SHP77 (cell line): ENCODE measurements at regions not wholly inside any gene's neighbourhood (a gene's known extent, or its start where the extent isn't known, plus 50 kb on each side); places are given as distances from the start of the nearest gene placed in this dataset.
"Not testable (repeated sequence)": the region's sequence is repeated elsewhere in the genome, so short reads cannot be mapped to it uniquely, and the experiment has no call there.

Source experiments
- DNase-seq, 2 experiments: peaks; one replicate each; lab custom pipeline; 2025; lab: John Stamatoyannopoulos, UW

DNA sequence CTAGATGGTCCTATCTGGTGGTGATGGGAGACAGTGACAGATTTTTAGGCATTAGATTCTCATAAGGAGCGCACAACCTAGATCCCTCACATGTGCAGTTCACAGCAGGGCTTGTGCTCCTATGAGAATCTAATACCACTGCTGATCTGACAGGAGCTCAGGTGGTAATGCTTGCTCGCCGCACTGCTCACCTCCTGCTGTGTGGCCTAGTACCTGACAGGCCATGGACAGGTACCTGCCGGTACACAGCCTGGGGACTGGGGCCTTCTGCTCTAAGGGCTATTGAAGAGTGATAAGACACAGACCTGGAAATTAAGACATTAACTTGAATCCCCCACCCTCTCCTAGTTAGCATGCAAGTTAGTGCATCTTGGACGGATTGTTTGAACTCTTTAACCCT, 64.4 kb downstream of the KLRB1 start:
- not testable (repeated sequence) for DNase-seq

- DNase-seq, result not testable (repeated sequence)
Measured at GRCh38 chr12:9542827-9543226, 64.9 kb downstream of the KLRB1 start.

DNA sequence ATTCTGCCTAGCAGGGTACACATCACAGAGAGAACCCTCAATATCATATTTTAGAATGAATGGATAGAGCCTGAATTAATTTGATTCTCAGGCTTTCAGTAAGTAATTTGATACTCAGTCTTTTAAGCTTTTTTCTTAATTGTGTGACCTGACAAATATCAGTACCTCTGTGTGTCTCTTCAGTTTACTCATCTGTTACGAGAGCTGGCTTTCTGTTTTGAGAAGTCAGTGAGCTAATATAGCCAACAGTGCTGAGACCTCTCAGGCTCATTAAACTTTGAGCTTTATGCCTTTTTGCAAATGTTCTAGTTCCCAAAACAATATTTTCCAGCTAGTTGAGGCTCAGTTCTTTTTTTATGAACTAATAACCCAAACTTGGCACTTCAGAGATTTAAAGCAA, 91.8 kb downstream of the KLRB1 start:
- not testable (repeated sequence) for DNase-seq

DNA sequence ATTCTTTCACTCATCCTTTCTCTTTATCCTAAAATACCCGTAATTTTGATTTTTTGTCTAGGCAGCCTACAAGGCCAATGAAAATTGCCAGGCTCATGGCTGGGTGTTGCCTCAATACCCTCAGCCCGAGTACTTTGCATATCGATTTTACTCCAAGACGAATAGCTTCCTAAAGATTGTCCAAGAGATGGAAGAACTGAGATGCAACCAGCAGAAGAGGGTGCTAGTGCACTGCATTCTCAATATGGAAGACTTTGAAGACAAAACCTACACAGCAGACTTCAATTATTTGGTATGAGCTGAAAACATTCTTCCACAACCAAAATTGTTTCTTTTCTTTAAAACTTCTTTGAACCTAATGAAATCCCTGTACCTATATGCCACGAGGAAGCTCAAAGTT, 95.0 kb downstream of the KLRB1 start:
- not testable (repeated sequence) for DNase-seq

- DNase-seq, result not testable (repeated sequence)
Measured at GRCh38 chr12:9510392-9511011, 97.2 kb downstream of the KLRB1 start.

GRCh38 chr12:9509464-9510161, 98.1 kb downstream of the KLRB1 start:
- no peak for DNase-seq

GRCh38 chr12:9506746-9507145, 101.0 kb downstream of the KLRB1 start:
- DNase-seq, result no peak

DNA sequence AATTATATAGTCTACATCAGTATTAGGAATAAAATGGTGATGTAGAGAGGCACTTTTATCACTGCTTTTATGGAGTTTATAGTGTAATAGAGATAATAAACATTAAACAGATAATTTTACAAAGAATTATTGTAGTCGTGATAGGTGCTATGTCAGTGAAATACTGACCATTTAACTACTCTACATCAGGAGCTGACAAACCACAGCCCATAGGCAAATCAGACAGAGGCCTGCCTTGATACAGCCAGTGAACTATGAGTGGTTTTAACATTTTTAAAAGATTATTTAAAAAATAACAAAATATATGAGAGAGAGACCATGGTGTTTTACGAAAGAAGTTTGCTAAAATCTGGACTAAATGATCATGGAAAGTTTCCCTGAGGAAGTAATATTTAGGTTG, 104.3 kb downstream of the KLRB1 start:
- not testable (repeated sequence) for DNase-seq

DNA sequence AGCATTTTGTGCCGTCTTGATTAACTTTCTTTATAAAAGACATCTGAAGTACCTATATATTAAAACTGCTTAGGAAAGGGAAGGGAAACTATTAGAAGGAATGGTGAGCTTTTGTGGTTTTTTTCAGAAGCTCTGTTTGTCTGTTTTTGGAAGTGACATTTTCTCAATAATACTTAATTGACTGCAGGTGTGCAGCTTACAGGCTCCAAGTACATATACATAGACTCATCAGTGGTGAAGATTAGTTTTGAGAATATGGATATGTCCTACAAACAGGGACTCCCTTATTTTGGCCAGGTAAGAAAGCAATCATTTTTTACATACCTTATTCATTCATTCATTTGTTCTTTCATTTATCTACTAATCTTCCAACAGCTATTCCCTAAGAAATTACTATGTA, 104.9 kb downstream of the KLRB1 start:
- DNase-seq, result not testable (repeated sequence)

DNA sequence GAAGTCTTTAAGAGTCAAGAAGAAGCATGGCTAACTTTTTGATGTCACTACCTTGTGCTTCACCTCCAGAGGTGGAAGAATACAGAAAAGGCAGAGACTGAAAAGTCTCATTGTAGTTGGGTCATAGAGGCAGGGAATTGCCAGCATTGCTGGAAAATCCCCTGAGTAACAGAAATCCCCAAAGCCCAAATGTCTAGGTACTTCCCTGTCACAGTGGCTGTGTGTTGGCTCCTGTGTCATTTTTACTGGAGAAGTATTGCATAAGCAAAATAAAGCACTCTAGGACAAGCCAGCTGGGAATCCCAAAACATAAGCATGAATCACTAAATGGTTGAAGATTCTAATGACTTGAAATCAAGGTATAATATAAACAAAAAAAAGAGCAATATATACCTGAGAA, 114.4 kb downstream of the KLRB1 start:
- not testable (repeated sequence) for DNase-seq

DNA sequence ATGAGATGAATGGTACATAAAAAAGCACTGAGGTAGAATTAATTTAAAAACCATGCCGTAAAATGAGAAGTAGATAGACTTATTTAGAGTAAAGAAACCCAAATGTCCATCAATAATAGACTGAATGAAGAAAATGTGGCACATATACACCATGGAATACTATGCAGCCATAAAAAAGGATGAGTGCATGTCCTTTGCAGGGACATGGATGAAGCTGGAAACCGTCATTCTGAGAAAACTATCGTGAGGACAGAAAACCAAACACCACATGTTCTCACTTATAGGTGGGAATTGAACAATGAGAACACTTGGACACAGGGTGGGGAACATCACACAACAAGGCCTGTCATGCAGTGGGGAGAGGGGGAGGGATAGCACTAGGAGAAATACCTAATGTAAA, 126.4 kb downstream of the KLRB1 start:
- not testable (repeated sequence) for DNase-seq

GRCh38 chr12:9474197-9474596, 133.5 kb downstream of the KLRB1 start:
- not testable (repeated sequence) for DNase-seq

- DNase-seq, result not testable (repeated sequence)
Measured at GRCh38 chr12:9473638-9474037, 134.1 kb downstream of the KLRB1 start.

DNA sequence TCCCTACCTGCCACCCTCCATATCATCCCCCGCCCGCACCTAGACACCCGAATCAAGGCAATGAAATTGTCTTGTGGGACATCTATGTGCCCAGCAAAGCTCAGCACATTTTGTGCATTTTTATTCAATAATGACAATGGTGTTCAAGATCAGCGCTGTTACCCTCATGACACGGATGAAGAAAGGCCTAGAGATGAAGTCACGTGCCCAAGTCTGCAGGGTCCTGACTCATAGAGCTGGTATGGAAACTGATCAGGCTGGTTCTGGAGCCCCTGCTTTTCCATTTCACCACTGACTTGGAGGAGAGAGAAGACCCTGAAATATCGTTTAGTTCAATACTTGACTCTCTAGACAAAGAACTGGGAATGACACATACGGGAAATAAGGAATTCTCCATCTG, 136.2 kb downstream of the KLRB1 start:
- not testable (repeated sequence) for DNase-seq

GRCh38 chr12:9470367-9470766, 137.3 kb downstream of the KLRB1 start:
- DNase-seq, result not testable (repeated sequence)

DNA sequence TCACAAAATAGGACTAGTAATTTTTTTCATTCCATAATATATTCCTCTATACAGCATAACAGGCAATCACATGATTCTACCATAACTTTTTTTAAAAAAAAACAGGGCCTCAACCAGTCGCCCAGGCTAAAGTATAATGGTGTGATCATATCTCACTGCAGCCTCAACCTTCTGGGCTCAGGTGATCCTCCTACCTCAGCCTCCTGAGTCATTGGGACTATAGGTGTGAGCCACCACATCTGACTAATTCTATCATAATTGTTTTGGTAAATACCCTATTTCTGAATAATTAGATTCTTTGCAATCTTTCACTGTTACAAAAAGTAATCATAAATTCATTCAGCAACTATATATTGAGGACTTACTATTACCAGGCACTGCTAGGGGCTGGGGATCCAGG, 137.8 kb downstream of the KLRB1 start:
- not testable (repeated sequence) for DNase-seq

DNA sequence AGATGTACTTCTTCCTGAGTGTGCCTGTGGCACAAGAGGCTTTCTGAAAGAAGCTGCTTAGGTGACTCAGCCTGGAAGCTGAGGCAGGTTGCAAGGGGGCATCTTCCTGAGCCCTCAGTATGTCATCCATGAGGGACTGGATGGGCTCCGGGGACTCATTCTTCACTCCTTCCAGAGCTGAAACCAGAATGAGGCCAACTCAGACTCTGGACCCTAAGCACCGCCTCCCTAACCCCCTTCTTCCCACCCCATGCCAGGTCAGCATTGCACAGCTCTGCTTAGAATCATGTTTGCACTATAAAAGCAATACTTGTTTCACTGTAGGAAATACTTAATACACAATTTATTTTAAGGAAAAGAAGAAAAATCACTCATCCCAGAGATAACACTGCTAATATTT, 138.3 kb downstream of the KLRB1 start:
- not testable (repeated sequence) for DNase-seq

DNA sequence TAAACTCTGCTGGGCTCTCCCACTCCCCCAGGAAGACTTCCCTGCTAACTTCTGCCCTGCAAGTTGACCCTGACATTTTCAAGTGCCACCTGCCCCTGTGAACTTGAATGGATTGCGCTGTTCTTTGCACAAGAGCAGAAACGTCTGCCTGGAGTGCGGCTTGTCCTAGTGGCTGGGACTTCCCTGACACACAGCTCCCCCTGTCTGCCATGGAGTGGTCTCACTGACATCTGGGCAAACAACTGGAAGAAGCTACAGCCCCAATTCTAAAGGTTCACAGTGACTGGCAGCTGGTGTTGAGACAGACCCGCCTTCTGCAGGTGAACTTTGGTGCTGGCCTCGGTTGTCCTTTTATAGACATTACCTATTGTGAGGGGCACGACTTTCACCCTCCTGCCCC, 138.7 kb downstream of the KLRB1 start:
- DNase-seq, result not testable (repeated sequence)

GRCh38 chr12:9468144-9468543, 139.6 kb downstream of the KLRB1 start:
- DNase-seq, result not testable (repeated sequence)

DNA sequence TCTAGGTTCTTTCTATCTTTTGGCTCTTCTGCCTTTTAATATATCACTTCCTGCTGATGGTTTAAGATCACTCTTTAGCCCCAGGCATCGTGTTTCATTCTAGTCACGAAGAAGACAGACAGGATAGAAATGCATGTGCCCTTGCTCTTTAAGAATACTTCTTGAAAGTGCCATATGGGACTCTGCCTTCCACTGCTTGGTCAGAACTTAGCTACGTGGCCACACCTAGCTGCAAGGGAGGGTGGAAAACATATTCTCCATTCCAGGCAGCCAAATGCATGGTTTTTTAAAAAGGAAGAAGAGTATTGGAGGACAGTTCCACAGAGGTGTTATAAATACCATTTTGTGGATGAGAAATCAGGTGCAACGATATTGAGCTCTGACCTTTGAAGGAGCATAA, 143.3 kb downstream of the KLRB1 start:
- DNase-seq, result no peak

GRCh38 chr12:9455516-9455915, 152.2 kb downstream of the KLRB1 start:
- not testable (repeated sequence) for DNase-seq

- DNase-seq, result not testable (repeated sequence)
Measured at GRCh38 chr12:9454021-9454420, 153.7 kb downstream of the KLRB1 start.

GRCh38 chr12:9450127-9450567, 157.6 kb downstream of the KLRB1 start:
- not testable (repeated sequence) for DNase-seq
